ENCODE measurements at regions not wholly inside any gene's neighbourhood (a gene's known extent, or its start where the extent isn't known, plus 50 kb on each side); places are given as distances from the start of the nearest gene placed in this dataset.
A peak's percentile ranks its signal among the peaks of the same experiment; 100 is the strongest.

GRCh38 chr10:78807504-78808203 is 261.1 kb upstream of the ZMIZ1 start:
- no peak overlapping the region for H3K9ac ChIP-seq
- no peaks in the 10 kb centered on the region for H4K20me1 ChIP-seq (ENCODE audit: insufficient read depth)
- no peaks in the 10 kb centered on the region for H3K27me3 ChIP-seq (ENCODE audit: insufficient read depth)
- peak; percentile 50 for DNase-seq
- H3K79me2 ChIP-seq (ENCODE audit: insufficient read depth): no peaks in the 10 kb centered on the region
- H3K4me3 ChIP-seq (ENCODE audit: low read depth in 2 of 2, low read length in 1 of 2): no peak overlapping the region
- H2AFZ ChIP-seq (ENCODE audit: low read depth): no peak overlapping the region
- no peaks in the 10 kb centered on the region for H3K9me2 ChIP-seq
- no peaks in the 10 kb centered on the region for H3K36me3 ChIP-seq (replicated peaks in 1 of 2; ENCODE audit: control insufficient read depth in 1 of 2, insufficient read depth in 2 of 2, low read length in 1 of 2)
- 92% methylated on average over 8 of the region's 12 CpGs for WGBS (ENCODE audit: low lambda C conversion rate)
- no peak overlapping the region for H3K4me2 ChIP-seq
- ChIA-PET CTCF (interaction anchor here (1.0 to 1.5 kb wide), 3 partner anchors 28 to 760 kb away, joined by 3 read pairs; no protein-coding TSS in a partner anchor), POLR2A (interaction anchor here (0.6 to 0.8 kb wide), 2 partner anchors 259 to 463 kb away, joined by 3 read pairs; no protein-coding TSS in a partner anchor)
- TF ChIP-seq EP300 (IDR thresholded peaks at IDR 0.05; ENCODE audit: borderline replicate concordance in 1 of 2, low read depth in 1 of 2, low read length in 1 of 2) (0 out of 4 replicates have a peak, but pooled peaks of 1 of the 2 experiments have one; percentile 12), GATA2 (CRISPR knock-in tag; IDR thresholded peaks at IDR 0.05) (peak; percentile 69), ELF1 (IDR thresholded peaks at IDR 0.05) (no peak)
- H3K9me3 ChIP-seq: no peaks in the 10 kb centered on the region
- peaks cover 17% of the 10 kb centered on the region for H3F3A ChIP-seq (replicated peaks; ENCODE audit: insufficient read depth)
- peak overlapping the region in 1 of 2 experiments; percentile 100; a peak in 2 of 4 replicates for H3K27ac ChIP-seq (ENCODE audit: low read depth in 2 of 2, low read length in 1 of 2)
- H3K4me1 ChIP-seq (ENCODE audit: control insufficient read depth in 1 of 2, insufficient read depth in 2 of 2, low read depth in 1 of 2, low read length in 1 of 2): peaks cover 22 to 64% of the 10 kb centered on the region in 2 experiments

- peaks cover 17 to 58% of the 10 kb centered on the region in 2 experiments for H3K4me1 ChIP-seq (ENCODE audit: control insufficient read depth in 1 of 2, insufficient read depth in 2 of 2, low read depth in 1 of 2, low read length in 1 of 2)
- no peak overlapping the region for H3K4me2 ChIP-seq
- no peak for TF ChIP-seq TCF12 (IDR thresholded peaks at IDR 0.05)
- no peak for TF ChIP-seq YY1 (IDR thresholded peaks at IDR 0.05; ENCODE audit: low read depth)
- TF ChIP-seq ELF1 (IDR thresholded peaks at IDR 0.05): no peak
- TF ChIP-seq GABPA (IDR thresholded peaks at IDR 0.05; ENCODE audit: low read depth): no peak
- no peak for TF ChIP-seq FOXM1 (IDR thresholded peaks at IDR 0.05; ENCODE audit: low read depth)
- TF ChIP-seq TEAD4 (IDR thresholded peaks at IDR 0.05; ENCODE audit: borderline replicate concordance, insufficient read depth): no peak
- TF ChIP-seq MEF2A (IDR thresholded peaks at IDR 0.05; ENCODE audit: borderline replicate concordance, low read depth): no peak
- TF ChIP-seq EZH2phosphoT487 (IDR thresholded peaks at IDR 0.05; ENCODE audit: borderline replicate concordance, low read depth): no peak
- TF ChIP-seq RFX5 (IDR thresholded peaks at IDR 0.05; ENCODE audit: low read length): no peak
- TF ChIP-seq RXRA (IDR thresholded peaks at IDR 0.05; ENCODE audit: borderline replicate concordance, low read depth): no peak
- no peak for TF ChIP-seq ZBTB33 (IDR thresholded peaks at IDR 0.05; ENCODE audit: borderline replicate concordance, low read depth)
- TF ChIP-seq GATA2 (CRISPR knock-in tag; IDR thresholded peaks at IDR 0.05): no peak
- no peak for TF ChIP-seq CHD2 (IDR thresholded peaks at IDR 0.05; ENCODE audit: low read length, partially characterized antibody)
- TF ChIP-seq EP300 (IDR thresholded peaks at IDR 0.05; ENCODE audit: borderline replicate concordance in 1 of 2, low read depth in 1 of 2, low read length in 1 of 2): no peak
- 86% methylated on average over 8 of the region's 8 CpGs for WGBS (ENCODE audit: low lambda C conversion rate)
- peaks cover 17% of the 10 kb centered on the region for H3F3A ChIP-seq (replicated peaks; ENCODE audit: insufficient read depth)
- H3K27me3 ChIP-seq (ENCODE audit: insufficient read depth): no peaks in the 10 kb centered on the region
- no peaks in the 10 kb centered on the region for H4K20me1 ChIP-seq (ENCODE audit: insufficient read depth)
- H3K9me3 ChIP-seq: no peaks in the 10 kb centered on the region
- no peaks in the 10 kb centered on the region for H3K79me2 ChIP-seq (ENCODE audit: insufficient read depth)
- H2AFZ ChIP-seq (ENCODE audit: low read depth): no peak overlapping the region
- POLR2A ChIA-PET: interaction anchor here (0.6 kb wide), 1 partner anchor 463 kb away, joined by 3 read pairs; no protein-coding TSS in a partner anchor
- DNase-seq: no peak
- H3K36me3 ChIP-seq (replicated peaks in 1 of 2; ENCODE audit: control insufficient read depth in 1 of 2, insufficient read depth in 2 of 2, low read length in 1 of 2): no peaks in the 10 kb centered on the region
- CTCF ChIA-PET: interaction anchor here (1.1 to 1.5 kb wide), 3 partner anchors 27 to 387 kb away, joined by 3 read pairs; no protein-coding TSS in a partner anchor
- H3K9me2 ChIP-seq: no peaks in the 10 kb centered on the region
- H3K27ac ChIP-seq (ENCODE audit: low read depth in 2 of 2, low read length in 1 of 2): peak overlapping the region in 1 of 2 experiments; percentile 100; a peak in 2 of 4 replicates
- H3K9ac ChIP-seq: no peak overlapping the region
- no peak overlapping the region for H3K4me3 ChIP-seq (ENCODE audit: low read depth in 2 of 2, low read length in 1 of 2)
Observed at GRCh38 chr10:78808286-78808685, 260.5 kb upstream of the ZMIZ1 start.
